ENCODE measurements at regions not wholly inside any gene's neighbourhood (a gene's known extent, or its start where the extent isn't known, plus 50 kb on each side); places are given as distances from the start of the nearest gene placed in this dataset.
"Not testable (repeated sequence)": the region's sequence is repeated elsewhere in the genome, so short reads cannot be mapped to it uniquely, and the experiment has no call there.

- DNase-seq = no peak
These were observed 548.1 kb upstream of the C9orf72 start for GRCh38 chr9:28121366-28121765.

GRCh38 chr9:28124917-28125316 lies 551.6 kb upstream of the C9orf72 start:
- DNase-seq = no peak

- DNase-seq = no peak
These were observed 553.8 kb upstream of the C9orf72 start for GRCh38 chr9:28127101-28127500.

GRCh38 chr9:28134446-28134976 lies 561.2 kb upstream of the C9orf72 start:
- DNase-seq = no peak

GRCh38 chr9:28135549-28135948 lies 562.3 kb upstream of the C9orf72 start:
- no peak for DNase-seq

- no peak for DNase-seq
These were observed 562.8 kb upstream of the C9orf72 start for GRCh38 chr9:28136113-28136512.

GRCh38 chr9:28147430-28147829 lies 574.1 kb upstream of the C9orf72 start:
- DNase-seq = not testable (repeated sequence)

- DNase-seq = not testable (repeated sequence)
These were observed 574.8 kb upstream of the C9orf72 start for GRCh38 chr9:28147923-28148597.

GRCh38 chr9:28149361-28150050 lies 576.2 kb upstream of the C9orf72 start:
- DNase-seq = not testable (repeated sequence)

GRCh38 chr9:28155067-28155466 lies 581.8 kb upstream of the C9orf72 start:
- no peak for DNase-seq

GRCh38 chr9:28155671-28156070 lies 582.4 kb upstream of the C9orf72 start:
- DNase-seq = no peak

GRCh38 chr9:28158451-28158850 lies 585.2 kb upstream of the C9orf72 start:
- DNase-seq = no peak

GRCh38 chr9:28163619-28164018 lies 590.3 kb upstream of the C9orf72 start:
- DNase-seq = no peak

GRCh38 chr9:28166179-28166578 lies 592.9 kb upstream of the C9orf72 start:
- no peak for DNase-seq

- no peak for DNase-seq
These were observed 603.9 kb upstream of the C9orf72 start for GRCh38 chr9:28177142-28177541.

GRCh38 chr9:28177925-28178324 lies 604.6 kb upstream of the C9orf72 start:
- no peak for DNase-seq

GRCh38 chr9:28179893-28180292 lies 606.6 kb upstream of the C9orf72 start:
- no peak for DNase-seq

- no peak for DNase-seq
These were observed 617.7 kb upstream of the C9orf72 start for GRCh38 chr9:28190981-28191380.

GRCh38 chr9:28197653-28198052 lies 624.4 kb upstream of the C9orf72 start:
- DNase-seq = no peak

- DNase-seq = no peak
These were observed 629.8 kb upstream of the C9orf72 start for GRCh38 chr9:28203036-28203435.

- DNase-seq = no peak
These were observed 633.0 kb upstream of the C9orf72 start for GRCh38 chr9:28206280-28206679.

GRCh38 chr9:28207657-28208056 lies 634.4 kb upstream of the C9orf72 start:
- DNase-seq = no peak

GRCh38 chr9:28209130-28209529 lies 635.8 kb upstream of the C9orf72 start:
- DNase-seq = no peak

- DNase-seq = no peak
These were observed 639.7 kb upstream of the C9orf72 start for GRCh38 chr9:28212979-28213378.
